H1 (cell line): ENCODE measurements at regions not wholly inside any gene's neighbourhood (a gene's known extent, or its start where the extent isn't known, plus 50 kb on each side); places are given as distances from the start of the nearest gene placed in this dataset.

ENCODE experiments used
- BRCA1 ChIP-seq: IDR thresholded peaks from 2 replicates; pipeline ENCODE4 v1.6.1; 2012; ENCODE audit warnings: low read depth, low read length, improper control_type of control experiment
- CREB1 ChIP-seq: IDR thresholded peaks from 2 replicates; pipeline ENCODE4 v1.6.1; 2012; ENCODE audit warnings: inconsistent platforms
- EGR1 ChIP-seq: IDR thresholded peaks from 2 replicates; pipeline ENCODE4 v1.6.1; 2011; ENCODE audit warnings: low read depth, low read length, borderline replicate concordance
- GABPA ChIP-seq: IDR thresholded peaks from 2 replicates; pipeline ENCODE4 v1.6.1; 2011; ENCODE audit warnings: mild to moderate bottlenecking, low read length, moderate library complexity, borderline replicate concordance; ENCODE audit not compliant: insufficient read depth
- JUND ChIP-seq: IDR thresholded peaks from 2 replicates; pipeline ENCODE4 v1.6.1; 2011; ENCODE audit warnings: mild to moderate bottlenecking, improper control_type of control experiment, low read length
- RBBP5 ChIP-seq: IDR thresholded peaks from 2 replicates; pipeline ENCODE4 v1.7.1; 2012; ENCODE audit warnings: low read depth, mild to moderate bottlenecking, inconsistent platforms, low read length, moderate library complexity, borderline replicate concordance
- RNF2 ChIP-seq: fragments of 200-900, 300-1000 bp; sonication (generic); IDR thresholded peaks from 2 replicates; pipeline ENCODE4 v1.7.1; 2016; ENCODE audit warnings: borderline replicate concordance, low read depth, mild to moderate bottlenecking, antibody characterized with exemption, low read length; ENCODE audit not compliant: poor library complexity, severe bottlenecking; ENCODE audit errors: missing control alignments
- SP4 ChIP-seq: IDR thresholded peaks from 2 replicates; pipeline ENCODE4 v1.6.1; 2012; ENCODE audit warnings: low read length, inconsistent platforms
- TF ChIP-seq, protein P1 (sequence below): fragments of 300-600 bp; sonication (generic); IDR thresholded peaks from 2 replicates; pipeline ENCODE4 v1.7.1; 2012; ENCODE audit warnings: low read length, moderate library complexity, mild to moderate bottlenecking, inconsistent platforms; ENCODE audit not compliant: insufficient replicate concordance

- TF ChIP-seq, protein P1, sequence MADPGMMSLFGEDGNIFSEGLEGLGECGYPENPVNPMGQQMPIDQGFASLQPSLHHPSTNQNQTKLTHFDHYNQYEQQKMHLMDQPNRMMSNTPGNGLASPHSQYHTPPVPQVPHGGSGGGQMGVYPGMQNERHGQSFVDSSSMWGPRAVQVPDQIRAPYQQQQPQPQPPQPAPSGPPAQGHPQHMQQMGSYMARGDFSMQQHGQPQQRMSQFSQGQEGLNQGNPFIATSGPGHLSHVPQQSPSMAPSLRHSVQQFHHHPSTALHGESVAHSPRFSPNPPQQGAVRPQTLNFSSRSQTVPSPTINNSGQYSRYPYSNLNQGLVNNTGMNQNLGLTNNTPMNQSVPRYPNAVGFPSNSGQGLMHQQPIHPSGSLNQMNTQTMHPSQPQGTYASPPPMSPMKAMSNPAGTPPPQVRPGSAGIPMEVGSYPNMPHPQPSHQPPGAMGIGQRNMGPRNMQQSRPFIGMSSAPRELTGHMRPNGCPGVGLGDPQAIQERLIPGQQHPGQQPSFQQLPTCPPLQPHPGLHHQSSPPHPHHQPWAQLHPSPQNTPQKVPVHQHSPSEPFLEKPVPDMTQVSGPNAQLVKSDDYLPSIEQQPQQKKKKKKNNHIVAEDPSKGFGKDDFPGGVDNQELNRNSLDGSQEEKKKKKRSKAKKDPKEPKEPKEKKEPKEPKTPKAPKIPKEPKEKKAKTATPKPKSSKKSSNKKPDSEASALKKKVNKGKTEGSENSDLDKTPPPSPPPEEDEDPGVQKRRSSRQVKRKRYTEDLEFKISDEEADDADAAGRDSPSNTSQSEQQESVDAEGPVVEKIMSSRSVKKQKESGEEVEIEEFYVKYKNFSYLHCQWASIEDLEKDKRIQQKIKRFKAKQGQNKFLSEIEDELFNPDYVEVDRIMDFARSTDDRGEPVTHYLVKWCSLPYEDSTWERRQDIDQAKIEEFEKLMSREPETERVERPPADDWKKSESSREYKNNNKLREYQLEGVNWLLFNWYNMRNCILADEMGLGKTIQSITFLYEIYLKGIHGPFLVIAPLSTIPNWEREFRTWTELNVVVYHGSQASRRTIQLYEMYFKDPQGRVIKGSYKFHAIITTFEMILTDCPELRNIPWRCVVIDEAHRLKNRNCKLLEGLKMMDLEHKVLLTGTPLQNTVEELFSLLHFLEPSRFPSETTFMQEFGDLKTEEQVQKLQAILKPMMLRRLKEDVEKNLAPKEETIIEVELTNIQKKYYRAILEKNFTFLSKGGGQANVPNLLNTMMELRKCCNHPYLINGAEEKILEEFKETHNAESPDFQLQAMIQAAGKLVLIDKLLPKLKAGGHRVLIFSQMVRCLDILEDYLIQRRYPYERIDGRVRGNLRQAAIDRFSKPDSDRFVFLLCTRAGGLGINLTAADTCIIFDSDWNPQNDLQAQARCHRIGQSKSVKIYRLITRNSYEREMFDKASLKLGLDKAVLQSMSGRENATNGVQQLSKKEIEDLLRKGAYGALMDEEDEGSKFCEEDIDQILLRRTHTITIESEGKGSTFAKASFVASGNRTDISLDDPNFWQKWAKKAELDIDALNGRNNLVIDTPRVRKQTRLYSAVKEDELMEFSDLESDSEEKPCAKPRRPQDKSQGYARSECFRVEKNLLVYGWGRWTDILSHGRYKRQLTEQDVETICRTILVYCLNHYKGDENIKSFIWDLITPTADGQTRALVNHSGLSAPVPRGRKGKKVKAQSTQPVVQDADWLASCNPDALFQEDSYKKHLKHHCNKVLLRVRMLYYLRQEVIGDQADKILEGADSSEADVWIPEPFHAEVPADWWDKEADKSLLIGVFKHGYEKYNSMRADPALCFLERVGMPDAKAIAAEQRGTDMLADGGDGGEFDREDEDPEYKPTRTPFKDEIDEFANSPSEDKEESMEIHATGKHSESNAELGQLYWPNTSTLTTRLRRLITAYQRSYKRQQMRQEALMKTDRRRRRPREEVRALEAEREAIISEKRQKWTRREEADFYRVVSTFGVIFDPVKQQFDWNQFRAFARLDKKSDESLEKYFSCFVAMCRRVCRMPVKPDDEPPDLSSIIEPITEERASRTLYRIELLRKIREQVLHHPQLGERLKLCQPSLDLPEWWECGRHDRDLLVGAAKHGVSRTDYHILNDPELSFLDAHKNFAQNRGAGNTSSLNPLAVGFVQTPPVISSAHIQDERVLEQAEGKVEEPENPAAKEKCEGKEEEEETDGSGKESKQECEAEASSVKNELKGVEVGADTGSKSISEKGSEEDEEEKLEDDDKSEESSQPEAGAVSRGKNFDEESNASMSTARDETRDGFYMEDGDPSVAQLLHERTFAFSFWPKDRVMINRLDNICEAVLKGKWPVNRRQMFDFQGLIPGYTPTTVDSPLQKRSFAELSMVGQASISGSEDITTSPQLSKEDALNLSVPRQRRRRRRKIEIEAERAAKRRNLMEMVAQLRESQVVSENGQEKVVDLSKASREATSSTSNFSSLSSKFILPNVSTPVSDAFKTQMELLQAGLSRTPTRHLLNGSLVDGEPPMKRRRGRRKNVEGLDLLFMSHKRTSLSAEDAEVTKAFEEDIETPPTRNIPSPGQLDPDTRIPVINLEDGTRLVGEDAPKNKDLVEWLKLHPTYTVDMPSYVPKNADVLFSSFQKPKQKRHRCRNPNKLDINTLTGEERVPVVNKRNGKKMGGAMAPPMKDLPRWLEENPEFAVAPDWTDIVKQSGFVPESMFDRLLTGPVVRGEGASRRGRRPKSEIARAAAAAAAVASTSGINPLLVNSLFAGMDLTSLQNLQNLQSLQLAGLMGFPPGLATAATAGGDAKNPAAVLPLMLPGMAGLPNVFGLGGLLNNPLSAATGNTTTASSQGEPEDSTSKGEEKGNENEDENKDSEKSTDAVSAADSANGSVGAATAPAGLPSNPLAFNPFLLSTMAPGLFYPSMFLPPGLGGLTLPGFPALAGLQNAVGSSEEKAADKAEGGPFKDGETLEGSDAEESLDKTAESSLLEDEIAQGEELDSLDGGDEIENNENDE, result no peak
- TF ChIP-seq BRCA1, result no peak
- no peak for TF ChIP-seq GABPA
- TF ChIP-seq CREB1, result no peak
- no peak for TF ChIP-seq EGR1
- TF ChIP-seq RBBP5, result no peak
- TF ChIP-seq SP4, result no peak
- TF ChIP-seq RNF2, result no peak
- no peak for TF ChIP-seq JUND
Measured at GRCh38 chr15:27670486-27671209, 428.5 kb downstream of the OCA2 start (continued).
